OCI-LY7 (cell line): ENCODE measurements at regions not wholly inside any gene's neighbourhood (a gene's known extent, or its start where the extent isn't known, plus 50 kb on each side); places are given as distances from the start of the nearest gene placed in this dataset.

ENCODE experiments used
- BruUV-seq: library from RNA; stranded (reverse); fragments of 400-500 nt; replicated peaks from 2 replicates; lab custom pipeline; 2021; lab: Mats Ljungman, UMichigan
- CTCF ChIA-PET: fragments of 300-600 bp; sonication (Branson Sonifier 250); formaldehyde crosslinking; loops from one replicate; lab custom pipeline; 2022; ENCODE audit warnings: antibody characterized with exemption; ENCODE audit not compliant: unreplicated experiment; lab: Charles Lee
- POLR2A ChIA-PET: fragments of 300-600 bp; sonication (Branson Sonifier 250); formaldehyde crosslinking; loops from one replicate; lab custom pipeline; 2022; ENCODE audit warnings: antibody characterized with exemption; lab: Charles Lee
- DNase-seq: peaks from one replicate; pipeline ENCODE4 v3.0.0-alpha.2; 2015; ENCODE audit warnings: low spot score
- H2AFZ ChIP-seq: fragments of 200-600 bp; sonication (generic), shearing (Covaris generic); 2 replicates; pipeline ENCODE4 v1.6.1; 2014; ENCODE audit warnings: mild to moderate bottlenecking, antibody characterized with exemption, low read length, moderate library complexity
- H3K27ac ChIP-seq: fragments of 200-600 bp; sonication (generic); 2 replicates; pipeline ENCODE4 v1.5.1; 2014; ENCODE audit warnings: mixed run types, low read depth, mild to moderate bottlenecking, moderate library complexity, low read length, inconsistent platforms; ENCODE audit not compliant: poor library complexity, severe bottlenecking
- H3K36me3 ChIP-seq: fragments of 200-600 bp; sonication (generic); 2 replicates; pipeline ENCODE4 v1.6.1; 2014; ENCODE audit warnings: mild to moderate bottlenecking, antibody characterized with exemption, low read length, moderate library complexity, mixed read lengths; ENCODE audit not compliant: insufficient read depth
- H3K4me1 ChIP-seq: fragments of 200-600 bp; sonication (generic); 2 replicates; pipeline ENCODE4 v1.5.1; 2014; ENCODE audit warnings: mild to moderate bottlenecking, low read length; ENCODE audit not compliant: insufficient read depth, poor library complexity, severe bottlenecking
- H3K4me2 ChIP-seq: fragments of 200-600 bp; sonication (generic); 2 replicates; pipeline ENCODE4 v1.6.1; 2014; ENCODE audit warnings: mild to moderate bottlenecking, low read length
- H3K4me3 ChIP-seq: fragments of 200-600 bp; sonication (generic); 2 replicates; pipeline ENCODE4 v1.5.1; 2014; ENCODE audit warnings: mild to moderate bottlenecking, low read depth, low read length; ENCODE audit not compliant: poor library complexity, severe bottlenecking
- H3K79me2 ChIP-seq: fragments of 200-600 bp; sonication (generic); 2 replicates; pipeline ENCODE4 v1.6.1; 2016; ENCODE audit warnings: low read depth, mild to moderate bottlenecking, low read length, moderate library complexity, mixed read lengths; ENCODE audit not compliant: insufficient read depth
- H3K9me2 ChIP-seq: fragments of 200-600 bp; sonication (generic); 2 replicates; pipeline ENCODE4 v1.6.1; 2016; ENCODE audit warnings: mild to moderate bottlenecking, low read length, mixed read lengths; ENCODE audit not compliant: insufficient read depth
- H3K9me3 ChIP-seq: fragments of 200-600 bp; sonication (generic); 2 replicates; pipeline ENCODE4 v1.6.1; 2014; ENCODE audit warnings: mild to moderate bottlenecking, mixed run types, low read length, mixed read lengths
- H4K20me1 ChIP-seq: fragments of 200-600 bp; sonication (generic); 2 replicates; pipeline ENCODE4 v1.6.1; 2014; ENCODE audit warnings: mild to moderate bottlenecking, antibody characterized with exemption, low read length, moderate library complexity, mixed read lengths; ENCODE audit not compliant: insufficient read depth
- CTCF ChIP-seq: fragments of 200-600 bp; sonication (generic); conservative IDR thresholded peaks from 2 replicates; pipeline ENCODE4 v1.5.1; 2014; ENCODE audit warnings: mild to moderate bottlenecking, antibody characterized with exemption, low read length, moderate library complexity, mixed read lengths
- EZH2phosphoT487 ChIP-seq: fragments of 200-600 bp; sonication (generic); IDR thresholded peaks from 2 replicates; pipeline ENCODE4 v1.6.1; 2018; ENCODE audit warnings: low read depth, borderline replicate concordance, mild to moderate bottlenecking, mixed run types, antibody characterized with exemption, low read length, moderate library complexity, mixed read lengths
- intact Hi-C: fragments of 100-400 bp; cut with micrococcal nuclease; formaldehyde crosslinking; loops from one replicate; pipeline ENCODE4 v1.10.0; 2022; ENCODE audit not compliant: unreplicated experiment

DNA sequence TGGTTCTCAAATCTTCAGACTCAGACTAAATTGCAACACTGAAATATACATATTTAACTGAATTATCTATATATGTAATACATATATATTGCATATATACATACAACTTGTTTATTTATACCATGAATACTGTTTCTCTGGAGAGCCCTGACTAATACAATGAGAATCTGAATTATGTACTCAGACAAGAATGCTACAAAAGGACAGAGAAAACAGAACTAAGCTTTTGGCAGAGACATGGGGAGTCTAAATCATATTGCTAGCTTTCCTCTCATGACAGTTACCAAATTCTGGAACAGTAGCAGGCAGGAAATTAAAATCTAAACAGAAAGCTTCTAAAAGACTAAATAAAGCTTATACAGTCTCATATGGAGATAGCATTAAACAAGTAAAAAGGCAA is 142.4 kb upstream of the KCNMB2 start:
- Histone ChIP-seq H4K20me1 (no peaks in the 10 kb centered on the region), H3K9me3 (no peaks in the 10 kb centered on the region), H3K79me2 (no peaks in the 10 kb centered on the region), H3K9me2 (no peaks in the 10 kb centered on the region), H3K27ac (no peak overlapping the region), H3K4me3 (no peak overlapping the region), H3K4me1 (no peaks in the 10 kb centered on the region), H3K4me2 (no peak overlapping the region), H3K36me3 (no peaks in the 10 kb centered on the region), H2AFZ (no peak overlapping the region)
- ChIA-PET CTCF (no interaction called here), POLR2A (interaction anchor here (0.9 to 1.4 kb wide), 2 partner anchors 8 to 38 kb away, joined by 4 to 5 read pairs; no protein-coding TSS in a partner anchor)
- DNase-seq: no peak
- TF ChIP-seq CTCF (no peak), EZH2phosphoT487 (no peak)
- intact Hi-C loops: no loop called here
- BruUV-seq: no TSS peak

DNA sequence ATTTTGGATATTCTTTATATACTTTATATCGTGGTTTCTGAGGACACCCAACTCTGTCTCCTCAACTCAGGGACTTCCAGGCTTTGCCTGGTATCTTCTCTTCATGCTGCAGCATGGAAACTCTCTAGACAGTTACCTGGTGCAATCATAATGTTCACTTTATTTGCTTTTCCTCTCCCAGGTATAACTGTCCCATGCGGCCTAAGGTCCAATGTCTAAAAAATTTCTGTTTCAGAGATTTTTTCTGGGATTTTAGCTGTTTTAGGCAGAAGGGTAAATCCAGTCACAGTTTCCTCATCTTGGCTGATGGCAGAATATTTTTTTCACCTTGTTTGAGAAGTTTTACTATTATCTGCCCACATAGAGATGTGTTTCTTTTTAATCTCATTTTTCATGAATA is 139.9 kb upstream of the KCNMB2 start:
- POLR2A ChIA-PET: no interaction called here
- no TSS peak for BruUV-seq
- no peaks in the 10 kb centered on the region for H3K79me2 ChIP-seq
- no peaks in the 10 kb centered on the region for H3K36me3 ChIP-seq
- no peak overlapping the region for H3K4me2 ChIP-seq
- H3K4me3 ChIP-seq: no peak overlapping the region
- TF ChIP-seq CTCF: no peak
- TF ChIP-seq EZH2phosphoT487: no peak
- no peaks in the 10 kb centered on the region for H3K4me1 ChIP-seq
- intact Hi-C loops: no loop called here
- no peaks in the 10 kb centered on the region for H3K9me2 ChIP-seq
- no peak overlapping the region for H2AFZ ChIP-seq
- no peak overlapping the region for H3K27ac ChIP-seq
- H3K9me3 ChIP-seq: no peaks in the 10 kb centered on the region
- H4K20me1 ChIP-seq: no peaks in the 10 kb centered on the region
- no peak for DNase-seq
- CTCF ChIA-PET: no interaction called here

- DNase-seq: no peak
- TF ChIP-seq EZH2phosphoT487 (no peak), CTCF (no peak)
- intact Hi-C loops: no loop called here
- CTCF ChIA-PET: no interaction called here
- no peaks in the 10 kb centered on the region for H3K79me2 ChIP-seq
- no peaks in the 10 kb centered on the region for H4K20me1 ChIP-seq
- no peak overlapping the region for H3K4me3 ChIP-seq
- H3K36me3 ChIP-seq: no peaks in the 10 kb centered on the region
- H3K9me3 ChIP-seq: no peaks in the 10 kb centered on the region
- H3K4me2 ChIP-seq: no peak overlapping the region
- no peaks in the 10 kb centered on the region for H3K4me1 ChIP-seq
- no TSS peak for BruUV-seq
- no peak overlapping the region for H2AFZ ChIP-seq
- POLR2A ChIA-PET: interaction anchor here (0.7 kb wide), 1 partner anchor 9 kb away, joined by 3 read pairs; no protein-coding TSS in a partner anchor
- H3K27ac ChIP-seq: no peak overlapping the region
- no peaks in the 10 kb centered on the region for H3K9me2 ChIP-seq
Observed at GRCh38 chr3:178397202-178397601, 139.0 kb upstream of the KCNMB2 start.
